Trophoblast cell (in vitro differentiated cells and primary cell): ENCODE measurements at regions not wholly inside any gene's neighbourhood (a gene's known extent, or its start where the extent isn't known, plus 50 kb on each side); places are given as distances from the start of the nearest gene placed in this dataset.

Source experiments
- DNase-seq, 2 donors: peaks; one replicate each; pipeline ENCODE4 v3.0.0-alpha.2; 2016
- H2AFZ ChIP-seq: 2 replicates; pipeline ENCODE4 v1.6.1; 2013; ENCODE audit warnings: low read length, moderate library complexity, mild to moderate bottlenecking; ENCODE audit not compliant: insufficient read depth, poor library complexity
- H2AK5ac ChIP-seq: 2 replicates; pipeline ENCODE4 v1.6.1; 2013; ENCODE audit warnings: mild to moderate bottlenecking, low read length
- H2BK120ac ChIP-seq: 2 replicates; pipeline ENCODE4 v1.6.1; 2013; ENCODE audit warnings: low read length, mild to moderate bottlenecking, moderate library complexity; ENCODE audit not compliant: insufficient read depth, poor library complexity
- H2BK12ac ChIP-seq: 2 replicates; pipeline ENCODE4 v1.6.1; 2013; ENCODE audit warnings: mild to moderate bottlenecking, low read length, moderate library complexity
- H2BK5ac ChIP-seq: 2 replicates; pipeline ENCODE4 v1.6.1; 2013; ENCODE audit warnings: low read length, low read depth, moderate library complexity, mild to moderate bottlenecking; ENCODE audit not compliant: poor library complexity
- H3K14ac ChIP-seq: 2 replicates; pipeline ENCODE4 v1.6.1; 2013; ENCODE audit warnings: mild to moderate bottlenecking, low read length
- H3K18ac ChIP-seq: 2 replicates; pipeline ENCODE4 v1.6.1; 2013; ENCODE audit warnings: mild to moderate bottlenecking, low read length
- H3K23ac ChIP-seq: 2 replicates; pipeline ENCODE4 v1.6.1; 2013; ENCODE audit warnings: low read length
- H3K27ac ChIP-seq: 2 replicates; pipeline ENCODE4 v1.5.1; 2013; ENCODE audit warnings: low read depth, mild to moderate bottlenecking, inconsistent platforms, low read length, moderate library complexity
- H3K27me3 ChIP-seq: 2 replicates; pipeline ENCODE4 v1.6.1; 2013; ENCODE audit warnings: inconsistent platforms, mild to moderate bottlenecking, low read length, moderate library complexity; ENCODE audit not compliant: insufficient read depth
- H3K36me3 ChIP-seq, 2 experiments: 1 replicate in 1 of 2; 2 replicates in 1 of 2; pipeline ENCODE4 v1.6.1; 2013; ENCODE audit warnings: low read length in 2 of 2, mild to moderate bottlenecking in 2 of 2, moderate library complexity in 1 of 2; ENCODE audit not compliant: insufficient read depth in 2 of 2, control insufficient read depth in 1 of 2
- H3K4ac ChIP-seq: 2 replicates; pipeline ENCODE4 v1.6.1; 2013; ENCODE audit warnings: low read depth, mild to moderate bottlenecking, low read length, moderate library complexity
- H3K4me1 ChIP-seq, 2 experiments: 1 replicate in 1 of 2; 2 replicates in 1 of 2; pipeline ENCODE4 v1.6.1; 2013; ENCODE audit warnings: low read length in 2 of 2, mild to moderate bottlenecking in 2 of 2, moderate library complexity in 1 of 2; ENCODE audit not compliant: insufficient read depth in 2 of 2, control insufficient read depth in 1 of 2
- H3K4me2 ChIP-seq: 2 replicates; pipeline ENCODE4 v1.6.1; 2013; ENCODE audit warnings: inconsistent platforms, mild to moderate bottlenecking, low read length, moderate library complexity
- H3K4me3 ChIP-seq: 2 replicates; pipeline ENCODE4 v1.5.1; 2013; ENCODE audit warnings: mild to moderate bottlenecking, low read depth, low read length, inconsistent platforms
- H3K79me1 ChIP-seq: one replicate; pipeline ENCODE4 v1.6.1; 2013; ENCODE audit warnings: low read length
- H3K79me2 ChIP-seq: 2 replicates; pipeline ENCODE4 v1.6.1; 2013; ENCODE audit warnings: low read length, mild to moderate bottlenecking; ENCODE audit not compliant: control insufficient read depth, insufficient read depth, poor library complexity
- H3K9ac ChIP-seq: 2 replicates; pipeline ENCODE4 v1.6.1; 2013; ENCODE audit warnings: mild to moderate bottlenecking, low read length
- H3K9me3 ChIP-seq: 2 replicates; pipeline ENCODE4 v1.6.1; 2013; ENCODE audit warnings: low read depth, mild to moderate bottlenecking, control low read depth, inconsistent platforms, low read length; ENCODE audit not compliant: insufficient read depth
- H4K12ac ChIP-seq: 2 replicates; pipeline ENCODE4 v1.6.1; 2013; ENCODE audit warnings: low read depth, mild to moderate bottlenecking, low read length, moderate library complexity
- H4K8ac ChIP-seq: 2 replicates; pipeline ENCODE4 v1.6.1; 2013; ENCODE audit warnings: low read depth, mild to moderate bottlenecking, low read length, moderate library complexity
- H4K91ac ChIP-seq: one replicate; pipeline ENCODE4 v1.6.1; 2013; ENCODE audit warnings: low read depth, mild to moderate bottlenecking, low read length, moderate library complexity
- WGBS: extraction: QIAGEN DNeasy Blood & Tissue Kit; methylation state at CpG from one replicate; pipeline ENCODE4 v1.1.7; 2013; ENCODE audit warnings: missing lambda C conversion rate; ENCODE audit not compliant: insufficient read length, insufficient coverage; ENCODE audit errors: extremely low coverage; 5-methylcytosine and 5-hydroxymethylcytosine counted together

DNA sequence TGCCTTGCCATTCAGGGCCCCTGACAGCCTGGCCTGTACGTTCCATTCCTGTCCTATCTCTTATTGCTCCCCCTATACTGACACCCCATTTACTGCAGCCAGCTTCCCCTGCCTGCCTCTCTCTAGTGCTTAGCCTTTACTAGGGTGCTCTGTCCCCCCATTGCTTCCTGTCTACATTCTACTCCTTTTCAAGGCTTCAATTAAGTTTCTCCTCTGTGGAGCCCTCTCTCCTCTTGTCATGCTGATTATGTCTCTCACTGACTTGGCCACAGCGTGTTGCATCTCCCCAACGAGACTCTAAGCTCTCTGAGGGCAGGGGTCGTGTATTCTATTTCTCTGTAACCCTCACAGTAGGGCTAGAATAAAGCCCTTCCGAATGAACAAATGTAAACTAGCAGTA, 185.2 kb downstream of the RPLP1 start:
- no CpG with 5 or more reads among the region's 5 CpGs for WGBS
- no peaks in the 10 kb centered on the region for H3K36me3 ChIP-seq

DNA sequence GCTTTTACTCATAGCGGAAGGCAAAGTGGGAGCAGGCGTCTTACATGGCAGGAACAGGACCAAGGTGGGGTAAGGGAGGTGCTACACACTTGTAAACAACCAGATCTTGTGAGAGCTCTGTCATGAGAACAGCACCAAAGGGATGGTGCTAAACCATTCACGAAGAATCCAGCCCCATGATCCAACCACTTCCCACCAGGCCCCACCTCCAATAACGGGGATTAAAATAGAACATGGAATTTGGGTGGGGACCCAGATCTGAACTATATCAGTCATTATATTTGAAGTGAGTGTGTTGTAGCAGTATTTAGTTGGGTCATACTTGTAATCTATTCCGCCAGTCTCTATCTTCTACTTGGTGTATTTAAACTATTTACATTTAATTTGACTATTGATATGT, 190.9 kb downstream of the RPLP1 start:
- H2AFZ ChIP-seq = no peak overlapping the region
- no peaks in the 10 kb centered on the region for H3K9me3 ChIP-seq
- H3K4me2 ChIP-seq = no peak overlapping the region
- H2BK12ac ChIP-seq = no peak overlapping the region
- H4K12ac ChIP-seq = no peak overlapping the region
- no peak overlapping the region for H3K4ac ChIP-seq
- no peak overlapping the region for H3K23ac ChIP-seq
- H3K4me1 ChIP-seq = peaks cover 0 to 3% of the 10 kb centered on the region in 2 experiments
- DNase-seq = no peak
- no peak overlapping the region for H3K4me3 ChIP-seq
- no peaks in the 10 kb centered on the region for H3K79me2 ChIP-seq
- H3K9ac ChIP-seq = no peak overlapping the region
- H2AK5ac ChIP-seq = no peak overlapping the region
- no peaks in the 10 kb centered on the region for H3K79me1 ChIP-seq
- H3K14ac ChIP-seq = no peak overlapping the region
- H3K27me3 ChIP-seq = no peaks in the 10 kb centered on the region
- no peaks in the 10 kb centered on the region for H3K36me3 ChIP-seq
- H3K27ac ChIP-seq = no peak overlapping the region
- H2BK5ac ChIP-seq = no peak overlapping the region
- no CpG with 5 or more reads among the region's 5 CpGs for WGBS
- H4K91ac ChIP-seq = no peak overlapping the region
- no peak overlapping the region for H3K18ac ChIP-seq
- H4K8ac ChIP-seq = no peak overlapping the region
- H2BK120ac ChIP-seq = no peak overlapping the region

More for the DNA sequence above, 185.2 kb downstream of the RPLP1 start:
- Histone ChIP-seq H3K79me2 (no peaks in the 10 kb centered on the region), H3K27me3 (no peaks in the 10 kb centered on the region), H3K9me3 (no peaks in the 10 kb centered on the region), H4K12ac (no peak overlapping the region), H3K18ac (no peak overlapping the region), H4K91ac (no peak overlapping the region), H3K14ac (no peak overlapping the region), H3K4me3 (no peak overlapping the region), H3K79me1 (no peaks in the 10 kb centered on the region), H3K4me2 (no peak overlapping the region), H2AK5ac (no peak overlapping the region), H3K4me1 (no peaks in the 10 kb centered on the region), H3K23ac (no peak overlapping the region), H2BK5ac (no peak overlapping the region), H2BK120ac (no peak overlapping the region), H3K4ac (no peak overlapping the region), H3K27ac (no peak overlapping the region), H3K9ac (no peak overlapping the region), H2AFZ (no peak overlapping the region), H4K8ac (no peak overlapping the region), H2BK12ac (no peak overlapping the region)
- no peak for DNase-seq

DNA sequence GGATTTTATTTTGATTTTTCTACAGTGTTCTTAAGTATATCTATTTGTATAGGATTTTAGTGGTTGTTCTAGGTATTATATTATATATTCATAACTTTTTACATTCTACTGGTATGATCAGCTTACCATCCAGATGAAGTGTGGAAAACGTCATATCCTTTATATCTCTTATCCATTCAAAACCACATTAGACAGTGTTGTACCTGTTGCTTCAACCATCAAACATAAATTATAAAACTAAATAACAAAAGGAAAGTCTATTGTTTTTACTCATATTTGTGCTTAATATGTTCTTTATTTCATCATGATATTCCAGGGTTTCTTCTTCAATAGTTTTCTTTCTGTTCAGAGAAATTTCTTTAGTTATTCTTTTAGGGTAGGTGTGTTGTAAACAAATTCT, 191.4 kb downstream of the RPLP1 start:
- no peak for DNase-seq
- no peaks in the 10 kb centered on the region for H3K79me2 ChIP-seq
- H3K4me3 ChIP-seq = no peak overlapping the region
- H3K36me3 ChIP-seq = no peaks in the 10 kb centered on the region
- H3K23ac ChIP-seq = no peak overlapping the region
- no peak overlapping the region for H3K4me2 ChIP-seq
- no peak overlapping the region for H4K12ac ChIP-seq
- H2BK12ac ChIP-seq = no peak overlapping the region
- WGBS = no CpG with 5 or more reads among the region's 1 CpG
- no peak overlapping the region for H3K4ac ChIP-seq
- no peaks in the 10 kb centered on the region for H3K79me1 ChIP-seq
- no peak overlapping the region for H2BK120ac ChIP-seq
- no peak overlapping the region for H3K14ac ChIP-seq
- no peaks in the 10 kb centered on the region for H3K27me3 ChIP-seq
- H4K8ac ChIP-seq = no peak overlapping the region
- no peaks in the 10 kb centered on the region for H3K9me3 ChIP-seq
- no peak overlapping the region for H2BK5ac ChIP-seq
- no peak overlapping the region for H4K91ac ChIP-seq
- H3K27ac ChIP-seq = no peak overlapping the region
- H3K18ac ChIP-seq = no peak overlapping the region
- H3K4me1 ChIP-seq = peaks cover 2 to 5% of the 10 kb centered on the region in 2 experiments
- no peak overlapping the region for H3K9ac ChIP-seq
- H2AFZ ChIP-seq = no peak overlapping the region
- H2AK5ac ChIP-seq = no peak overlapping the region

DNA sequence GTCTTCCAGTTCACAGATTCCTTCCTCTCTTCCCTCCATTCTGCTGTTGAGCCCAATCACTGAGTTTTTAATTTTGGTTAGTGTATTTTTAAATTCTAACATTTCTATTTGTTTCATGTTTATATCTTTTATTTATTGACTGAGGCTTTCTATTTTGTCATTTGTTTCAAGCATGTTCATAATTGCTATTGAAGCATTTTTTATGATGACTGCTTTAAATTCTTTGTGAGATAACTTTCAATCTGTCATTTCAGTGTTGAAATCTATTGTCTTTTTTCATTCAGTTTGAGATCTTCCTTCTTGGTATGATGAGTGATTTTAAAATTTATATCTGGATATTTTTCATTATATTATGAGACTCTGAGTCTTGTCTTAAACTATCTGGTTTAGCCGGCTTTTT, 192.3 kb downstream of the RPLP1 start:
- Histone ChIP-seq H3K36me3 (no peaks in the 10 kb centered on the region), H2AFZ (no peak overlapping the region), H3K79me1 (no peaks in the 10 kb centered on the region), H3K27me3 (no peaks in the 10 kb centered on the region), H3K14ac (no peak overlapping the region), H3K9me3 (no peaks in the 10 kb centered on the region), H2BK120ac (no peak overlapping the region), H4K12ac (no peak overlapping the region), H3K9ac (no peak overlapping the region), H2AK5ac (no peak overlapping the region), H4K8ac (no peak overlapping the region), H3K4me1 (peaks cover 8 to 11% of the 10 kb centered on the region in 2 experiments), H3K4me2 (no peak overlapping the region), H3K23ac (no peak overlapping the region), H3K4me3 (no peak overlapping the region), H3K27ac (no peak overlapping the region), H2BK12ac (no peak overlapping the region), H3K4ac (no peak overlapping the region), H3K18ac (no peak overlapping the region), H3K79me2 (no peaks in the 10 kb centered on the region), H2BK5ac (no peak overlapping the region), H4K91ac (no peak overlapping the region)
- no CpG with 5 or more reads among the region's 1 CpG for WGBS
- DNase-seq = no peak
